ENCODE measurements at regions not wholly inside any gene's neighbourhood (a gene's known extent, or its start where the extent isn't known, plus 50 kb on each side); places are given as distances from the start of the nearest gene placed in this dataset.

GRCh38 chr15:47443839-47444238, 273.5 kb upstream of the SEMA6D start:
- no peak overlapping the region for H3K4me3 ChIP-seq (replicated peaks; ENCODE audit: low read depth, low read length)
- TF ChIP-seq CTCF (IDR thresholded peaks at IDR 0.05; ENCODE audit: low read depth, low read length, missing control alignments), result no peak
- peak; percentile 70 for DNase-seq (ENCODE audit: extremely low read depth, low read depth)

- no peak overlapping the region for H3K4me3 ChIP-seq (replicated peaks; ENCODE audit: low read depth, low read length)
- no peak for TF ChIP-seq CTCF (IDR thresholded peaks at IDR 0.05; ENCODE audit: low read depth, low read length, missing control alignments)
- DNase-seq (ENCODE audit: extremely low read depth, low read depth), result no peak
These were observed 271.4 kb upstream of the SEMA6D start for GRCh38 chr15:47445723-47446392.

GRCh38 chr15:47460795-47461573, 256.3 kb upstream of the SEMA6D start:
- no peak overlapping the region for H3K4me3 ChIP-seq (replicated peaks; ENCODE audit: low read depth, low read length)
- no peak for DNase-seq (ENCODE audit: extremely low read depth, low read depth)
- no peak for TF ChIP-seq CTCF (IDR thresholded peaks at IDR 0.05; ENCODE audit: low read depth, low read length, missing control alignments)

DNA sequence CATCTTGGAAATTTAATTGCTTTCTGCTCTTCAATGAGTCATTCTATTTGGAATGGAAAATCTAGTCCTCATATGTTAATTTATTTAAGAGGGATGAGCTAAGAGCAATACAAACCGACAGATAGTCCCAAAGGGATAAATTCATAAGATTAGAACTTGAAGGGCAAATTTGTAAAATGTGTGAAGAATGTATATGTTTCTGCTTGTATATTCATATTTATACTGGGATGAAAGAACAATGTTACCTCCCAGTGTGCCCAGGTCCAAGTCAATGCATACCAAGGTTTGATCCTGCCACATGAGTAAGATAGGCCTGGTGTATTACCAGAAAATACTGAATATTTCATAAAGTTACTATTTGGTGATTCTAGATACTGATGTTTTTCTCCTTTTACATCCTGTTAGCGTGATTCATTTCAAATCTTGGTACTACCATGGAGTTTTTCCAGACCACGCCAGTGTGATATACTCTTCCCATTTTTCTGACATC, 255.6 kb upstream of the SEMA6D start:
- TF ChIP-seq CTCF (IDR thresholded peaks at IDR 0.05; ENCODE audit: low read depth, low read length, missing control alignments), result no peak
- no peak for DNase-seq (ENCODE audit: extremely low read depth, low read depth)
- H3K4me3 ChIP-seq (replicated peaks; ENCODE audit: low read depth, low read length), result no peak overlapping the region

DNA sequence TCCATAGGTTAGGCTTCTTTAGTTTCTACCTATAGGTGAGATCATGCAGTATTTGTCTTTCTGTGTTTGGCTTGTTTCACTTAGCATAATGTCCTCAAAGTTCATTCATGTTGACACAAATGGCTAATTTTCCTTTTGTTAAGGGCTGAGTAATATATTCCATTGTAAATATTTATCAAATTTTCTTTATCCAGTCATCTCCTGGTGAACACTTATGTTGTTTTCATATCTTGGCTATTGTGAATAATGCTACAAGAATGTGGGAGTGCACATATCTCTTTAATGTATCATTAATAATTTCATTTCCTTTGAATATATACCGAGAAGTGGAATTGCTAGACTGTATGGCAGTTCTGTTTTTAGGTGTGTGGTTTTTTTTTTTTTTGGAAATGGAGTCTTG, 250.9 kb upstream of the SEMA6D start:
- TF ChIP-seq CTCF (IDR thresholded peaks at IDR 0.05; ENCODE audit: low read depth, low read length, missing control alignments), result no peak
- no peak overlapping the region for H3K4me3 ChIP-seq (replicated peaks; ENCODE audit: low read depth, low read length)
- DNase-seq (ENCODE audit: extremely low read depth, low read depth), result no peak

- TF ChIP-seq CTCF (IDR thresholded peaks at IDR 0.05; ENCODE audit: low read depth, low read length, missing control alignments), result no peak
- no peak overlapping the region for H3K4me3 ChIP-seq (replicated peaks; ENCODE audit: low read depth, low read length)
- DNase-seq (ENCODE audit: extremely low read depth, low read depth), result no peak
These were observed 246.3 kb upstream of the SEMA6D start for GRCh38 chr15:47470983-47471382.
